Liver (tissue), 8 donors: ENCODE measurements at regions not wholly inside any gene's neighbourhood (a gene's known extent, or its start where the extent isn't known, plus 50 kb on each side); places are given as distances from the start of the nearest gene placed in this dataset.

Experiments used
- DNase-seq: peaks from one replicate; pipeline ENCODE4 v3.0.0-alpha.2; 2017; ENCODE audit warnings: low spot score
- H3K27ac ChIP-seq, 2 donors: one replicate each; pipeline ENCODE4 v1.7.0; 2013; ENCODE audit warnings: inconsistent platforms in 2 of 2, low read length in 2 of 2, control low read depth in 1 of 2, low read depth in 1 of 2, mild to moderate bottlenecking in 1 of 2
- H3K27me3 ChIP-seq, 4 donors: one replicate each; pipeline versions ENCODE4 v1.6.1 to v1.7.0; 2013; ENCODE audit warnings: low read length in 3 of 4, inconsistent platforms in 1 of 4, mild to moderate bottlenecking in 1 of 4, moderate library complexity in 1 of 4; ENCODE audit not compliant: control insufficient read depth in 4 of 4, insufficient read depth in 4 of 4
- H3K36me3 ChIP-seq, 4 donors: one replicate each; pipeline versions ENCODE4 v1.6.1 to v1.7.0; 2013; ENCODE audit warnings: low read length in 3 of 4, mild to moderate bottlenecking in 3 of 4, low read depth in 1 of 4, moderate library complexity in 1 of 4; ENCODE audit not compliant: control insufficient read depth in 4 of 4, insufficient read depth in 3 of 4
- H3K4me1 ChIP-seq, 4 donors: one replicate each; pipeline versions ENCODE4 v1.6.1 to v1.7.0; 2013; ENCODE audit warnings: low read length in 3 of 4, mild to moderate bottlenecking in 3 of 4, moderate library complexity in 1 of 4; ENCODE audit not compliant: control insufficient read depth in 4 of 4, insufficient read depth in 4 of 4
- H3K4me3 ChIP-seq, 3 donors: one replicate each; pipeline versions ENCODE4 v1.6.1 to v1.7.0; 2013; ENCODE audit warnings: low read length in 3 of 3, control low read depth in 1 of 3, low read depth in 1 of 3, mild to moderate bottlenecking in 1 of 3
- H3K9ac ChIP-seq, 2 donors: one replicate each; pipeline ENCODE4 v1.7.0; 2013; ENCODE audit warnings: low read length in 2 of 2, mild to moderate bottlenecking in 2 of 2, moderate library complexity in 2 of 2, control low read depth in 1 of 2, low read depth in 1 of 2
- H3K9me3 ChIP-seq, 4 donors: one replicate each; pipeline versions ENCODE4 v1.6.1 to v1.7.0; 2013; ENCODE audit warnings: low read length in 3 of 4; ENCODE audit not compliant: control insufficient read depth in 4 of 4
- EGR1 ChIP-seq, 2 donors: IDR thresholded peaks; 2 replicates each; pipeline ENCODE4 v1.6.1; 2016 to 2018; ENCODE audit warnings: antibody characterized with exemption in 2 of 2, low read depth in 2 of 2
- FOXA1 ChIP-seq: IDR thresholded peaks from 2 replicates; pipeline ENCODE4 v1.6.1; 2016; ENCODE audit warnings: antibody characterized with exemption
- FOXA2 ChIP-seq: IDR thresholded peaks from 2 replicates; pipeline ENCODE4 v1.6.1; 2016; ENCODE audit warnings: antibody characterized with exemption
- GABPA ChIP-seq, 2 donors: IDR thresholded peaks in 1 of 2; conservative IDR thresholded peaks in 1 of 2; 2 replicates each; pipeline ENCODE4 v1.6.1; 2016; ENCODE audit warnings: antibody characterized with exemption in 2 of 2, mild to moderate bottlenecking in 1 of 2, moderate library complexity in 1 of 2
- HNF4A ChIP-seq, 2 donors: conservative IDR thresholded peaks; 2 replicates each; pipeline ENCODE4 v1.6.1; 2016; ENCODE audit warnings: antibody characterized with exemption in 2 of 2, mild to moderate bottlenecking in 2 of 2
- HNF4G ChIP-seq: IDR thresholded peaks from 2 replicates; pipeline ENCODE4 v1.6.1; 2016; ENCODE audit warnings: antibody characterized with exemption
- JUND ChIP-seq, 2 donors: IDR thresholded peaks; 2 replicates each; pipeline ENCODE4 v1.6.1; 2016; ENCODE audit warnings: antibody characterized with exemption in 2 of 2
- NR2F2 ChIP-seq: IDR thresholded peaks from 2 replicates; pipeline ENCODE4 v1.6.1; 2016; ENCODE audit warnings: antibody characterized with exemption
- RAD21 ChIP-seq, 2 donors: IDR thresholded peaks; 2 replicates each; pipeline ENCODE4 v1.6.1; 2016; ENCODE audit warnings: antibody characterized with exemption in 2 of 2, mild to moderate bottlenecking in 2 of 2
- RXRA ChIP-seq, 2 donors: IDR thresholded peaks; 2 replicates each; pipeline ENCODE4 v1.6.1; 2017 to 2018; ENCODE audit warnings: antibody characterized with exemption in 2 of 2, mild to moderate bottlenecking in 1 of 2
- SP1 ChIP-seq: IDR thresholded peaks from 2 replicates; pipeline ENCODE4 v1.6.1; 2018; ENCODE audit warnings: antibody characterized with exemption, mild to moderate bottlenecking
- TAF1 ChIP-seq: conservative IDR thresholded peaks from 2 replicates; pipeline ENCODE4 v1.6.1; 2016; ENCODE audit warnings: antibody characterized with exemption, mild to moderate bottlenecking
- YY1 ChIP-seq: IDR thresholded peaks from 2 replicates; pipeline ENCODE4 v1.6.1; 2016; ENCODE audit warnings: antibody characterized with exemption, mild to moderate bottlenecking
- WGBS: extraction: QIAGEN DNeasy Blood & Tissue Kit; methylation state at CpG from one replicate; pipeline ENCODE4 v1.1.7; 2013; 5-methylcytosine and 5-hydroxymethylcytosine counted together
- TF ChIP-seq, protein P1 (sequence below): IDR thresholded peaks from 2 replicates; pipeline ENCODE4 v1.6.1; 2016; ENCODE audit warnings: antibody characterized with exemption
- TF ChIP-seq, protein P2 (sequence below): IDR thresholded peaks from 2 replicates; pipeline ENCODE4 v1.6.1; 2016; ENCODE audit warnings: antibody characterized with exemption
- TF ChIP-seq, protein P3 (sequence below): fragments of 150-350 bp; IDR thresholded peaks from 2 replicates; pipeline ENCODE4 v1.5.1; 2017; ENCODE audit warnings: improper control_type of control experiment, low read depth, low read length; ENCODE audit not compliant: missing input control
- TF ChIP-seq, protein P4 (sequence below): IDR thresholded peaks from 2 replicates; pipeline ENCODE4 v1.6.1; 2016; ENCODE audit warnings: antibody characterized with exemption
- TF ChIP-seq, protein P5 (sequence below): IDR thresholded peaks from 2 replicates; pipeline ENCODE4 v1.6.1; 2016; ENCODE audit warnings: antibody characterized with exemption, mild to moderate bottlenecking
- donor health status: healthy.
- donor health status: healthy.
- donor health status: healthy.
- donor health status: healthy.
- donor health status: healthy.

DNA sequence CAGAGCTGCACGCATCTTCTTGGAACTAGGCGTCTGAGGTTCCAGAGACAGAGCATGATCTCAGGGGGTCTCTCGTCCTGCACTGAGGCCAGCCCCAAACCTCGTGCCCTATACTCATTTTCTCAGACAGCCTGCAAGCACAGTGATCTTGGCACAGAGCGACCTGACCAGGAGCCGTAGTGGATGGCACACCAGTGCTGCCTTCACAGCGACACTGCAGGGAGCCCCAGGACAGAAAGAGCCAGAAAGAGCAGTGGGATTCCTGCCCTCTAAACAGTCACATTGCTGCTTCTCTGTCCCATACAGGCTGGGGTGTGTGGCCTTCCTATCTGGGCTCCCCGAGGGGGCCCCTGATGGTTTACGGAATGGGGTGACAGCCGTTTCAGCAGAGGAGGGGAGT is 131.0 kb downstream of the RBFOX3 start:
- WGBS = 73% methylated on average over 10 of the region's 10 CpGs
- Histone ChIP-seq H3K27me3 (peaks cover 0 to 4% (median 1%) of the 10 kb centered on the region in 4 donors), H3K27ac (no peak overlapping the region), H3K9me3 (no peaks in the 10 kb centered on the region), H3K4me3 (no peak overlapping the region), H3K4me1 (no peaks in the 10 kb centered on the region), H3K9ac (no peak overlapping the region), H3K36me3 (no peaks in the 10 kb centered on the region)
- TF ChIP-seq, protein P1, sequence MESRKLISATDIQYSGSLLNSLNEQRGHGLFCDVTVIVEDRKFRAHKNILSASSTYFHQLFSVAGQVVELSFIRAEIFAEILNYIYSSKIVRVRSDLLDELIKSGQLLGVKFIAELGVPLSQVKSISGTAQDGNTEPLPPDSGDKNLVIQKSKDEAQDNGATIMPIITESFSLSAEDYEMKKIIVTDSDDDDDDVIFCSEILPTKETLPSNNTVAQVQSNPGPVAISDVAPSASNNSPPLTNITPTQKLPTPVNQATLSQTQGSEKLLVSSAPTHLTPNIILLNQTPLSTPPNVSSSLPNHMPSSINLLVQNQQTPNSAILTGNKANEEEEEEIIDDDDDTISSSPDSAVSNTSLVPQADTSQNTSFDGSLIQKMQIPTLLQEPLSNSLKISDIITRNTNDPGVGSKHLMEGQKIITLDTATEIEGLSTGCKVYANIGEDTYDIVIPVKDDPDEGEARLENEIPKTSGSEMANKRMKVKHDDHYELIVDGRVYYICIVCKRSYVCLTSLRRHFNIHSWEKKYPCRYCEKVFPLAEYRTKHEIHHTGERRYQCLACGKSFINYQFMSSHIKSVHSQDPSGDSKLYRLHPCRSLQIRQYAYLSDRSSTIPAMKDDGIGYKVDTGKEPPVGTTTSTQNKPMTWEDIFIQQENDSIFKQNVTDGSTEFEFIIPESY = no peak
- TF ChIP-seq, protein P2, sequence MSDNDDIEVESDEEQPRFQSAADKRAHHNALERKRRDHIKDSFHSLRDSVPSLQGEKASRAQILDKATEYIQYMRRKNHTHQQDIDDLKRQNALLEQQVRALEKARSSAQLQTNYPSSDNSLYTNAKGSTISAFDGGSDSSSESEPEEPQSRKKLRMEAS = no peak
- no peak for TF ChIP-seq HNF4A (conservative IDR thresholded peaks at IDR 0.05)
- no peak for TF ChIP-seq TAF1
- TF ChIP-seq, protein P3, sequence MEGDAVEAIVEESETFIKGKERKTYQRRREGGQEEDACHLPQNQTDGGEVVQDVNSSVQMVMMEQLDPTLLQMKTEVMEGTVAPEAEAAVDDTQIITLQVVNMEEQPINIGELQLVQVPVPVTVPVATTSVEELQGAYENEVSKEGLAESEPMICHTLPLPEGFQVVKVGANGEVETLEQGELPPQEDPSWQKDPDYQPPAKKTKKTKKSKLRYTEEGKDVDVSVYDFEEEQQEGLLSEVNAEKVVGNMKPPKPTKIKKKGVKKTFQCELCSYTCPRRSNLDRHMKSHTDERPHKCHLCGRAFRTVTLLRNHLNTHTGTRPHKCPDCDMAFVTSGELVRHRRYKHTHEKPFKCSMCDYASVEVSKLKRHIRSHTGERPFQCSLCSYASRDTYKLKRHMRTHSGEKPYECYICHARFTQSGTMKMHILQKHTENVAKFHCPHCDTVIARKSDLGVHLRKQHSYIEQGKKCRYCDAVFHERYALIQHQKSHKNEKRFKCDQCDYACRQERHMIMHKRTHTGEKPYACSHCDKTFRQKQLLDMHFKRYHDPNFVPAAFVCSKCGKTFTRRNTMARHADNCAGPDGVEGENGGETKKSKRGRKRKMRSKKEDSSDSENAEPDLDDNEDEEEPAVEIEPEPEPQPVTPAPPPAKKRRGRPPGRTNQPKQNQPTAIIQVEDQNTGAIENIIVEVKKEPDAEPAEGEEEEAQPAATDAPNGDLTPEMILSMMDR = no peak
- TF ChIP-seq NR2F2 = no peak
- no peak for TF ChIP-seq HNF4G
- no peak for TF ChIP-seq SP1
- no peak for TF ChIP-seq RAD21 (IDR thresholded peaks at IDR 0.05)
- no peak for TF ChIP-seq GABPA (IDR thresholded peaks at IDR 0.05 in 1 of 2, conservative IDR thresholded peaks at IDR 0.05 in 1 of 2)
- no peak for TF ChIP-seq EGR1 (IDR thresholded peaks at IDR 0.05; ENCODE audit: low read depth in 2 of 2)
- no peak for TF ChIP-seq RXRA (IDR thresholded peaks at IDR 0.05)
- TF ChIP-seq FOXA1 = no peak
- TF ChIP-seq, protein P4, sequence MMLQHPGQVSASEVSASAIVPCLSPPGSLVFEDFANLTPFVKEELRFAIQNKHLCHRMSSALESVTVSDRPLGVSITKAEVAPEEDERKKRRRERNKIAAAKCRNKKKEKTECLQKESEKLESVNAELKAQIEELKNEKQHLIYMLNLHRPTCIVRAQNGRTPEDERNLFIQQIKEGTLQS = no peak
- TF ChIP-seq, protein P5, sequence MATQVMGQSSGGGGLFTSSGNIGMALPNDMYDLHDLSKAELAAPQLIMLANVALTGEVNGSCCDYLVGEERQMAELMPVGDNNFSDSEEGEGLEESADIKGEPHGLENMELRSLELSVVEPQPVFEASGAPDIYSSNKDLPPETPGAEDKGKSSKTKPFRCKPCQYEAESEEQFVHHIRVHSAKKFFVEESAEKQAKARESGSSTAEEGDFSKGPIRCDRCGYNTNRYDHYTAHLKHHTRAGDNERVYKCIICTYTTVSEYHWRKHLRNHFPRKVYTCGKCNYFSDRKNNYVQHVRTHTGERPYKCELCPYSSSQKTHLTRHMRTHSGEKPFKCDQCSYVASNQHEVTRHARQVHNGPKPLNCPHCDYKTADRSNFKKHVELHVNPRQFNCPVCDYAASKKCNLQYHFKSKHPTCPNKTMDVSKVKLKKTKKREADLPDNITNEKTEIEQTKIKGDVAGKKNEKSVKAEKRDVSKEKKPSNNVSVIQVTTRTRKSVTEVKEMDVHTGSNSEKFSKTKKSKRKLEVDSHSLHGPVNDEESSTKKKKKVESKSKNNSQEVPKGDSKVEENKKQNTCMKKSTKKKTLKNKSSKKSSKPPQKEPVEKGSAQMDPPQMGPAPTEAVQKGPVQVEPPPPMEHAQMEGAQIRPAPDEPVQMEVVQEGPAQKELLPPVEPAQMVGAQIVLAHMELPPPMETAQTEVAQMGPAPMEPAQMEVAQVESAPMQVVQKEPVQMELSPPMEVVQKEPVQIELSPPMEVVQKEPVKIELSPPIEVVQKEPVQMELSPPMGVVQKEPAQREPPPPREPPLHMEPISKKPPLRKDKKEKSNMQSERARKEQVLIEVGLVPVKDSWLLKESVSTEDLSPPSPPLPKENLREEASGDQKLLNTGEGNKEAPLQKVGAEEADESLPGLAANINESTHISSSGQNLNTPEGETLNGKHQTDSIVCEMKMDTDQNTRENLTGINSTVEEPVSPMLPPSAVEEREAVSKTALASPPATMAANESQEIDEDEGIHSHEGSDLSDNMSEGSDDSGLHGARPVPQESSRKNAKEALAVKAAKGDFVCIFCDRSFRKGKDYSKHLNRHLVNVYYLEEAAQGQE = no peak
- TF ChIP-seq YY1 = no peak
- TF ChIP-seq FOXA2 = no peak
- no peak for TF ChIP-seq JUND (IDR thresholded peaks at IDR 0.05)
- no peak for DNase-seq
